ENCODE measurements at regions not wholly inside any gene's neighbourhood (a gene's known extent, or its start where the extent isn't known, plus 50 kb on each side); places are given as distances from the start of the nearest gene placed in this dataset.

DNA sequence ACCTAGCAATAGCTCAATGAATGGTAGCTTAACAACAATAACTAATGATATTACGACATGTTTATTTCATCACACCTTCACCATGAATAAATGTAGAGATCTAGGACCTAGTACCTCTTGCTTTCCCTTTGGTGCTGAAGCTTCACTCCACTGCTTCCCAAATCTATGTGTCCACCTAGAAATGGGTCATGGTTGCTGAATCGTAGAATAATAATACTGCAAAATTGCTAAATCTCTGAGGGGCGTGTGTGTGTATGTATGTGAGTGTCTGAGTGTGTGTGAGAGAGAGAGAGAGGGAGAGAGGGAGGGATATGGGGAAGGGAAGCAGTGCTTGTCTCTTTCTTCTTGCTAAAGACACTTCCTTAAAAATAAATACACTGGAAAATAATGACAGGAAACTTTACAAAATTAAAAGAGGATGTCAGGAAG lies 109.3 kb upstream of the BMP2K start:
- H3K36me3 ChIP-seq (ENCODE audit: low read depth, low read length), result no peaks in the 10 kb centered on the region
- no peak overlapping the region for H3K9ac ChIP-seq (ENCODE audit: low read length)
- H3F3A ChIP-seq (ENCODE audit: low read length, unreplicated experiment), result no peaks in the 10 kb centered on the region
- no peak overlapping the region for H3K4me2 ChIP-seq (ENCODE audit: low read length)
- H3K4me1 ChIP-seq (ENCODE audit: insufficient read depth, low read length), result peaks cover 7% of the 10 kb centered on the region
- no peak overlapping the region for H3K27ac ChIP-seq (ENCODE audit: low read length)
- H3K27me3 ChIP-seq (ENCODE audit: low read length), result no peaks in the 10 kb centered on the region
- H4K20me1 ChIP-seq (ENCODE audit: low read length), result no peaks in the 10 kb centered on the region
- no peak for ATAC-seq
- no peak overlapping the region for H2AFZ ChIP-seq (ENCODE audit: low read length)
- no peak for TF ChIP-seq EZH2phosphoT487 (IDR thresholded peaks at IDR 0.05; ENCODE audit: borderline replicate concordance, low read length)
- TF ChIP-seq, protein P1, sequence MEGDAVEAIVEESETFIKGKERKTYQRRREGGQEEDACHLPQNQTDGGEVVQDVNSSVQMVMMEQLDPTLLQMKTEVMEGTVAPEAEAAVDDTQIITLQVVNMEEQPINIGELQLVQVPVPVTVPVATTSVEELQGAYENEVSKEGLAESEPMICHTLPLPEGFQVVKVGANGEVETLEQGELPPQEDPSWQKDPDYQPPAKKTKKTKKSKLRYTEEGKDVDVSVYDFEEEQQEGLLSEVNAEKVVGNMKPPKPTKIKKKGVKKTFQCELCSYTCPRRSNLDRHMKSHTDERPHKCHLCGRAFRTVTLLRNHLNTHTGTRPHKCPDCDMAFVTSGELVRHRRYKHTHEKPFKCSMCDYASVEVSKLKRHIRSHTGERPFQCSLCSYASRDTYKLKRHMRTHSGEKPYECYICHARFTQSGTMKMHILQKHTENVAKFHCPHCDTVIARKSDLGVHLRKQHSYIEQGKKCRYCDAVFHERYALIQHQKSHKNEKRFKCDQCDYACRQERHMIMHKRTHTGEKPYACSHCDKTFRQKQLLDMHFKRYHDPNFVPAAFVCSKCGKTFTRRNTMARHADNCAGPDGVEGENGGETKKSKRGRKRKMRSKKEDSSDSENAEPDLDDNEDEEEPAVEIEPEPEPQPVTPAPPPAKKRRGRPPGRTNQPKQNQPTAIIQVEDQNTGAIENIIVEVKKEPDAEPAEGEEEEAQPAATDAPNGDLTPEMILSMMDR (conservative IDR thresholded peaks at IDR 0.05; ENCODE audit: low read depth, low read length), result no peak
- H3K9me3 ChIP-seq (ENCODE audit: low read length), result no peaks in the 10 kb centered on the region
- H3K9me2 ChIP-seq (replicated peaks; ENCODE audit: low read length), result no peaks in the 10 kb centered on the region
- POLR2A ChIA-PET (ENCODE audit: unreplicated experiment), result no interaction called here
- no peaks in the 10 kb centered on the region for H3K79me2 ChIP-seq (ENCODE audit: low read length)
- no peak overlapping the region for H3K4me3 ChIP-seq (ENCODE audit: low read length)
- CTCF ChIA-PET, result no interaction called here
- DNase-seq, result no peak
- intact Hi-C loops (cut with micrococcal nuclease), result no loop called here
- BruUV-seq (replicated peaks), result no TSS peak

DNA sequence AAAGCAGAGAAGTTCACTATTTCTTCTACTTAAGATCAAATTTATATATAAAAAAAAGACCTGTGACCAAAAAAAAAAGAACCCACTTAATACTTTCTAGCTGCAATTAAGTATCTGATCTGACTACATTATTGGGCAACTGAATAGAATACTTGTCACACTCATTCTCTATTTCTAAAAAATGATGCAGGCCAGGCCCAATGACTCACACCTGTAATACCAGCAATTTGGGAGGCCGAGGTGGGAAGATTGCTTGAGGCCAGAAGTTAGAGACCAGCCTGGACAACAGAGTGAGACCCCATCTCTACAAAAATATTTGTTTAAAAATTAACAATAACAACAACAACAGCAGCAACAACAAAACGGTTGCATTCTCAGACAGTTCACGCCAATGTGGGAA lies 108.8 kb upstream of the BMP2K start:
- Histone ChIP-seq H4K20me1 (ENCODE audit: low read length) (no peaks in the 10 kb centered on the region), H3K4me1 (ENCODE audit: insufficient read depth, low read length) (peaks cover 2% of the 10 kb centered on the region), H3K36me3 (ENCODE audit: low read depth, low read length) (no peaks in the 10 kb centered on the region), H3K9ac (ENCODE audit: low read length) (no peak overlapping the region), H3K79me2 (ENCODE audit: low read length) (no peaks in the 10 kb centered on the region), H3K27ac (ENCODE audit: low read length) (no peak overlapping the region), H3F3A (ENCODE audit: low read length, unreplicated experiment) (no peaks in the 10 kb centered on the region), H3K4me3 (ENCODE audit: low read length) (no peak overlapping the region), H3K9me2 (replicated peaks; ENCODE audit: low read length) (no peaks in the 10 kb centered on the region), H3K27me3 (ENCODE audit: low read length) (no peaks in the 10 kb centered on the region), H3K4me2 (ENCODE audit: low read length) (no peak overlapping the region), H3K9me3 (ENCODE audit: low read length) (no peaks in the 10 kb centered on the region), H2AFZ (ENCODE audit: low read length) (no peak overlapping the region)
- no TSS peak for BruUV-seq (replicated peaks)
- ATAC-seq, result no peak
- no peak for DNase-seq
- TF ChIP-seq, protein P1 (conservative IDR thresholded peaks at IDR 0.05; ENCODE audit: low read depth, low read length), result no peak
- TF ChIP-seq EZH2phosphoT487 (IDR thresholded peaks at IDR 0.05; ENCODE audit: borderline replicate concordance, low read length) (no peak), EZH2 (IDR thresholded peaks at IDR 0.05; ENCODE audit: low read length, unreplicated experiment) (no peak)
- CTCF ChIA-PET, result no interaction called here
- POLR2A ChIA-PET (ENCODE audit: unreplicated experiment), result interaction anchor here (0.6 kb wide), 1 partner anchor 159 kb away, joined by 13 read pairs; no protein-coding TSS in a partner anchor
- intact Hi-C loops (cut with micrococcal nuclease), result no loop called here

DNA sequence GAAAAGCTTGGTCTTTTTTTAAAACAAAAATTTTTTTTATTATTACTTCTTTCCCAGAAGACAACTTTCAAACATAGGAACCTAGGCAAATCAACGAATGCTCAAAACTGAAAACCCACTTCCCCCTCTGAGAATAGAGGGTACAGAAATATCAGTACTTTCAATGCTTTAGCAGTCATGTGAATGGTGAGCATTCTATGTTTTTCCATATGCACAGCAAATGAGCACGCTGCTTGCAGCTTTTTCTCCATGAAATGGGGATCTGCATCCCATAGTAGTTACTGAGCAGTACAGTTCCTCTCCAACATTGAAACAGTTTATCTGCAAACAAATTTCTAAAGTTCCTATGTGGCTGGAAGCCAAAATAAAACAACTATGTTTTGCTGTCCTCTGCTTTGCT lies 108.4 kb upstream of the BMP2K start:
- no TSS peak for BruUV-seq (replicated peaks)
- intact Hi-C loops (cut with micrococcal nuclease), result no loop called here
- TF ChIP-seq EZH2phosphoT487 (IDR thresholded peaks at IDR 0.05; ENCODE audit: borderline replicate concordance, low read length) (no peak), EZH2 (IDR thresholded peaks at IDR 0.05; ENCODE audit: low read length, unreplicated experiment) (no peak)
- TF ChIP-seq, protein P1 (conservative IDR thresholded peaks at IDR 0.05; ENCODE audit: low read depth, low read length), result no peak
- no peaks in the 10 kb centered on the region for H3K9me2 ChIP-seq (replicated peaks; ENCODE audit: low read length)
- no peak overlapping the region for H2AFZ ChIP-seq (ENCODE audit: low read length)
- no peaks in the 10 kb centered on the region for H4K20me1 ChIP-seq (ENCODE audit: low read length)
- no peak for DNase-seq
- H3K79me2 ChIP-seq (ENCODE audit: low read length), result no peaks in the 10 kb centered on the region
- no peaks in the 10 kb centered on the region for H3F3A ChIP-seq (ENCODE audit: low read length, unreplicated experiment)
- H3K4me3 ChIP-seq (ENCODE audit: low read length), result no peak overlapping the region
- no peak overlapping the region for H3K9ac ChIP-seq (ENCODE audit: low read length)
- ATAC-seq, result no peak
- no peak overlapping the region for H3K4me2 ChIP-seq (ENCODE audit: low read length)
- ChIA-PET CTCF (no interaction called here), POLR2A (ENCODE audit: unreplicated experiment) (interaction anchor here (0.6 kb wide), 1 partner anchor 158 kb away, joined by 13 read pairs; no protein-coding TSS in a partner anchor)
- no peaks in the 10 kb centered on the region for H3K9me3 ChIP-seq (ENCODE audit: low read length)
- H3K36me3 ChIP-seq (ENCODE audit: low read depth, low read length), result no peaks in the 10 kb centered on the region
- no peaks in the 10 kb centered on the region for H3K4me1 ChIP-seq (ENCODE audit: insufficient read depth, low read length)
- no peaks in the 10 kb centered on the region for H3K27me3 ChIP-seq (ENCODE audit: low read length)
- H3K27ac ChIP-seq (ENCODE audit: low read length), result no peak overlapping the region
